HG03469 (cell line): ENCODE measurements at regions not wholly inside any gene's neighbourhood (a gene's known extent, or its start where the extent isn't known, plus 50 kb on each side); places are given as distances from the start of the nearest gene placed in this dataset.

Source experiments
- ATAC-seq: cut with Tn5 transposase; IDR thresholded peaks from one replicate; pipeline ENCODE4 v1.9.1; 2021; ENCODE audit warnings: mild to moderate bottlenecking, moderate library complexity, moderate number of reproducible peaks; ENCODE audit not compliant: unreplicated experiment

DNA sequence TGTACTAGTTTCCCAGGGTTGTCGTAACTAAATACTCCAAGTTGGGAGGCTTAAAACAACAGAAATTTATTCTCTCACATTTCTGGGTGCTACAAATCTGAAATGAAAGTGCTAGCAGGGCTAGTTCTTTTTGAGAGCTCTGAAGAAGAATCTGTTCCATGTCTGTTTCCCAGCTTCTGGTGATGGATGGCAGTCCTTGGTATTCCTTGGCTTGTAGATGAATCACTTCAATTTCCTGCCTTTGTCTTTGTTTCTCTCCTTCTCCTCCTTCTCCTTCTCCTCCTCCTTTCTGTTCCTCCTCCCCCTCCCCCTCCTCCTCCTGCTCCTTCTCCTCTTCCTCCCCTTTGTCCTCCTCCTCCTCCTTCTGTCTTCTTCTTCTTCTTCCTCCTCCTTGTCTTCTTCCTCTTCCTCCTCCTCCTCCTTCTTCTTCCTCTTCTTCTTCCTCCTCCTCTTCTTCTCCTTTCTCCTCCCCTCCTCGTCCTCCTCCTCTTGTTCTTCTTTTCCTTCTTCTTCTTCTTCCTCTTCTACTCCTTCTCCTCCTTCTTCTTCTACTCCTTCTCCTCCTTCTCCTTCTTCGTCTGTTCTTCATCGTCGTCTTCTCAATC, 104.7 kb upstream of the ANKRD55 start:
- no peak for ATAC-seq

DNA sequence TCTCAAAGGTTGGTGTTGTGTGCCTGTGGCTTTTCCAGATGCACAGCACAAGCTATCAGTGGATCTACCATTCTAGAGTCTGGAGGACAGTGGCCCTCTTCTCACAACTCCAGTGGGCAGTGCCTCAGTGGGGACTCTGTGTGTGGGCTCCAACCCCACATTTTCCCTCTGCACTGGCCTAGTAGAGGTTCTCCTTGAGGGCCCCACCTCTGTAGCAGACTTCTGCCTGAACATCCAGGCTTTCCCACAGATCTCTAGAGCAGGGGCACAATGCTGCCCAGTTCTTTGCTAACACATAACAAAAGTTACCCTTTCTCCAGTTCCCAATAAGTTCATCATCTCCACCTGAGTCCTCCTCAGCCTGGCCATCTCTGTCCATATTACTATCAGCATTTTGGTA, 102.1 kb upstream of the ANKRD55 start:
- ATAC-seq, result no peak

DNA sequence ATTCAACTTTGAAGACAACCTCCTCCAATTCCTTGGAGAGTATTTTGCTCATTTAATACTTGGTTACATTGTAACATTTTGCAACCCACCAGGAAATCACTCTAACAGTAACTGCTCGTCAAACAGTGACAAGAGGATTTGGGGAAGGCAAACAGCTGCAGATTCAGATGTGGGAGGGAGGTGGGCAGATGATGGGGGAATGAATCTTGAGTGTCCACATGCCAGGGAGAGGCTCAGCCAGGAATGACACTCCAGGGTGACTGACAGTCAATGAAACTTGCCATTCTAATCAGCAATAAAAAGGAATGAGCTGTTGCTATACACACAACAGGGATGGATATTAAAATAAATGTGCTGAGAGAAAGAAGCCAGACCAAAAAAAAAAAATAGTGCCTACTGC, 97.7 kb upstream of the ANKRD55 start:
- ATAC-seq, result no peak

DNA sequence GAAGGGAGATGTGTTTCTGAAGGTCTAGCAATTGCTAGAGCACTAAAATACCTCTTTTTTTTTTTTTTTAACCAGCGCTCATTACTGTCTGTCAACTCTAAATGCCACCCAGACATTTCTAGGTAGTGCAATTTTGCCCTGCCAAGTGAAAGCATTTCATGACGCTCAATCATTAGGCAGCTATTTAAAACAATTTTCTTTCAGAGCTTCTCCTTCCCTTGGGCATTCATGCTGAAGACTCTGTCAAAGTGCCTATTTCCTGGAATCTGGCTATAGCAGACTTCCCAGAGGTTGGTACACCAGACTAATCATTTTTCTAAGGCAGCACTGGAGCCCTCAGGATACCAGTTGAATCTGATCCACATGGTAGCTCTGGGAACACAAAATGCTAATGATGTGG, 97.0 kb upstream of the ANKRD55 start:
- no peak for ATAC-seq

DNA sequence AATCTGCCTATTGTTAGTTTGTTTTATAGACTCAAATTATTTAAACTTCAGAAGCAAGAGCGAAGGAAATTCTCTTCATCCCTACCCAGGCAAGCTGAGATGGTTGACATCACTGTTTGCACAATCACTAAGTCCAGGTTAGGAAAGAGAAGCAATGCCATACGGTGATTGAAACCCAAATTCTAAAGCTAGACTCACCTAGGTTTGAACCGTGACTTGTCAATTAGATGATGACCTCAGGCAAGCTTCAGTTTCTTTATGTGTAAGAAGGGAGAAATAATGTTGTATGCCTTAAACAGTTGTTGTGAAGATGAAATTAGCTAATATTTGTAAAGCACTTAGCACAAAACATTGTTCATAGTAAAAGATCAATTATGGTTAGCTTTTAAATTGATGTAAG, 96.5 kb upstream of the ANKRD55 start:
- peak; percentile 51 for ATAC-seq

DNA sequence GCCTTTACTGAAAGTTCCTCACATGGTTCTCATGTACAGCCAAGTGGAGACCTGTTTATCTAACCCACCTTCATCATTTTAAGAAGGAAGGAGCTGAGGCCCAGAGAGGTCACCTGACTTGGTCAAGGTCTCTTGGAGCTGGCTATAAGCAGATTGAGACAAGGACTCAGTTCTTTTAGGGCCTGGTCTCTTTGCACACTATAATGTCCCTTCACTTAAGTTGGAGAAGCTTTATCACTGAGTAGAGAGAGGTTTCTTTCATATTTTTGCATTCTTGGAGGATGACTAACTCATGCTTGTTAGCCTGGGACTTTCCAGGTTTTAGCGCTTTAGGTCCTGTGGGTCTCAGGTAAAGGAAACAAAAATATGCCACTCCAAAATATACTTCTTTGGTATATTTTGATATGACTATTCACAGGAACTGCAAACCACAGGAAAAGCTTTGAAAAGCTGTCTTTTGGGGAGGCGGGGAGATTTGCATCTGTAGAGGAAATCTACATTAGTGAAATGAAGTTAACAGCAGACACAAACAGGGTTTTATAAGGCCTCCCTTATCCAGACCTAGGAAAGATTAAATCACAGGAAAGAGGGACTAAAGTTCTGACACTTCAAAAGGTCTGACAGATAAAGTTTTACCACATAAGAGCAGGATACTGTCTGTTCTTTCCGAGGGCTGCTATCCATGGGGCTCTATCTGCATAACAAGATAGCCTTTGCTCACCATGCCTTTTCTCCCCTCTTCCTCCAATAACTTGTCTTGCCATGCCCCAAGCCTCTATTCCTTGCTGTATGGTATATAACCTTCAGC, 95.8 kb upstream of the ANKRD55 start:
- ATAC-seq, result no peak

DNA sequence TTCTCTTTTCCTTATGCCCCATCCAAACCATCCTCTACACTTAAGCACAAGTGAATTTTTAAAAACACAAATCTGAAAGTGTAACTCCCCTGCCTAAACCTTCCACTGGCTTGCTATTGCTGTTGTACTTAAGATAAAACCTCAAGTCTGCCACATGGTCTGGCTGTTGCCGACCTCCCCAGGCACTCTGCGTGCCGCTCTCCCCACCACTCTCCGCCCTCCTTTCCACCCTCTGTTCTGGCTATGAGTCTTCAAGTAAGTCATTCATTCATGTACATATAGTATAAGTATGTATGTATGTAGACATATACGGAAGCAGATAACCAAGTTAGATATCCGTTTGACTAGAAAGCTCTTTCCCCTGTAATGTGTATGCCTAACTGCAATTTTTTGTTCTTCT, 94.7 kb upstream of the ANKRD55 start:
- ATAC-seq, result peak; percentile 62

DNA sequence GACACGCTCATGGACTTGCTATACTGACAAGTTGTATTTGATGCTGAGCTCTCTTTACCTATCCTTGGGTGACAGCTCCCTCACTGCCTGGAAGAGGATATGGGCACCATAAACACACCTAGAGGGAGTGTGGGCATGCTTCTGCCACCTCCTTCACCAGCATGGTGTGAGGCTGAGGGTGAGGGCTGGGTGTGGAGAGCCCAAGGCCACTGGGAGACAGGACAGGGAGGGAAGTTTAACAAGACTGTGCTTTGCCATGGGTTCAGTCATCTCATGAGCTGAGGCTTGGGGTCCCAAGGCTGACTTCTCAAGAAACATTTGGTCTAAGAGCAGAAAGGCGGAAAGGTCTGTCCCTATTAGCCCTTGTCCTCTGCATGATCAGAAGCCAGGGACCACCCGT, 93.6 kb upstream of the ANKRD55 start:
- no peak for ATAC-seq

DNA sequence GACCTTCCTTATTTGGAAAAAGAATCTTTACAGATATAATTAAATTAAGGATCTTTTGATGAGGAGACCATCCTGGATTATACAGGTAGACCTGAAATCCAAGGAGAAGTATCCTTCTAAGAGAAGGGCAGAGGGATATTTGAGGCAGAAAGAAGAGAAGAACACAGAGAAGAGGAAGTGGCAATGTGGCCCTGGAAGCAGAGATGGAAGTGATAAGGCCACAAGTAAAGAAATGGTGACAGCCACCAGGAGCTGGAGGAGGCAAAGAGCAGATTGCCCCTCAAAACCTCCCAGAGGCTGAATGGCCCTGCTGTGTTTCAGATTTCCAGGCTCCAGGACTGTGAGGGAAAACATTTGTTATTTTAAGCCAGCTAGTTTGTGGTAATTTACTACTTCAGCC, 93.0 kb upstream of the ANKRD55 start:
- ATAC-seq, result no peak

DNA sequence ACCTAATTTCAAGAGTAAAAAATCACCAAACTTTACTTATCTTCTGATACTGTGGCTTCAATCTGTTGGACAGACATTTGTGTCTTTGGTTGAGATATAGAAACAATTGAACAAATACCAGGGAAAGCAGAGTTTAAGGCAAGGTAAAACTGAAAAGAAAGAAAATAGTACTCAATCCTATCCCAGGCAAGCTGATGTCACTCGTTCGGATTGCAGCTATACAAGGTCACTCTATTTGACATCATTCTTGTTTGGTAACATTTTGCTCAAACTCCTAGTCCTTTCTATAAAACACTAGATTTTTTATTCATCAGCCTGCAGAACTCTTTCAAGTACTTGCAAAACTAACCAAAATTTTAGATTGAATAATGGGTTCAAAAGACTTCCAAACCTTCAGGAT, 91.9 kb upstream of the ANKRD55 start:
- no peak for ATAC-seq

DNA sequence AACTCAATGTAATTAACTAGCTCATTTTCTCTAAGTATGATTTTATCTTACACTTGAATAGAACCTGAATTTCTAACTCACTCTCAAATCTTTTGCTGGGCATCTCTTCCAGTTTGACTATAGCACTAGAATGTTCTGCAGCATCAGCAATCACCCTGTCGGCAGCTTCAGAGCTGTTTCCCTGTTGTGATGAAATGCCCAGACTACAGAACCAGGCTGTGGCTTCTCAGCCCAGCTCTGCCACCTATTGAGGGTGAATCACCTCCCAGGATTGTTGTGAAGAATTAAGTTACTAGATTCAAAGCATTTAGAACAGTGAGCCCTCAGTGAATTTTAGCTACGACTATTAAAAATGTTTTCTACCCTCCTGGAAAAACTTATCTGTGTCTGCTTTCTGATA, 90.4 kb upstream of the ANKRD55 start:
- ATAC-seq, result no peak

DNA sequence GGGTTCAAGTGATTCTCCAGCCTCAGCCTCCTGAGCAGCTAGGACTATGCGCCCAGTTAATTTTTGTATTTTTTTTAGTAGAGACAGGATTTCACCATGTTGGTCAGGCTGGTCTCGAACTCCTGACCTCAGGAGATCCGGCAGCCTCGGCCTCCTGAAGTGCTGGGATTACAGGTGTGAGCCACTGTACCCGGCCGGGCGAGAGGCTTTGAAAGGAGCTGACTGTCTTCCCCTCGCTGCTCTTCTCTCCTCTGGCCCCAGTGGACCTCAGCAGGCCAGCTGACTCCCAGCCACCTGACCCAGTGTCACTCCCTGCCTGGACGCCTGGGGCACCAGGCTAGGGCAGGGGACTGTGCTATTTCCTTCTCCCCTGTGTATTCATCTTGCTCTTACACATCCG, 89.5 kb upstream of the ANKRD55 start:
- no peak for ATAC-seq

DNA sequence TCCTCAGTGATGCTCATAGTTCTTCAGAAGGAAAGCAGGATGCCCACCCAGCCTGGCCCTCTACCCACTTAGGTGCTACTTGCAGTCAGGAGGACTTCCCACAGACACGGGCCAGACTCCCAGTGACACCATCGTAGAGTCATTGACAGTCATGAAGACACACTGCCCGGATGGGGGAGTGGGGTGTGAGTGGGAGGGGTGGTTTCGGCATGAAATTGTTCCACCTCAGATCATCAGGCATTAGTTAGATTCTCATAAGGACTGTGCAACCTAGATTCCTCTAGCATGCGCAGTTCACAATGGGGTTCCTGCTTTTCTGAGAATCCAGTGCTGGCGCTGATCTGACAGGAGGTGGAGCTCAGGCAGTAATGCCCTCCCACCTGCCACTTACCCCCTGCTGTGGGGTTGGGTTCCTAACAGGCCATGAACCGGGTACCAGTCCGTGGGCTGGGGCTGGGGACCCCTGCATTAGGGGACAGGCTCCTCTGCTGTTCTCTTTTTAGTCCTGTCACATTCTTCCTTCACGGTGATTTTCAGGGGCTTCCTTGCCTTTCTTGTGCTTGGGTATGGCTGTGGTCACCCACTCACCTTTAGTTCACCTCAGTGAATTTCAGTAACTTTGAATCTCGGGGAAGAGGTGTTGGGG, 88.2 kb upstream of the ANKRD55 start:
- no peak for ATAC-seq

DNA sequence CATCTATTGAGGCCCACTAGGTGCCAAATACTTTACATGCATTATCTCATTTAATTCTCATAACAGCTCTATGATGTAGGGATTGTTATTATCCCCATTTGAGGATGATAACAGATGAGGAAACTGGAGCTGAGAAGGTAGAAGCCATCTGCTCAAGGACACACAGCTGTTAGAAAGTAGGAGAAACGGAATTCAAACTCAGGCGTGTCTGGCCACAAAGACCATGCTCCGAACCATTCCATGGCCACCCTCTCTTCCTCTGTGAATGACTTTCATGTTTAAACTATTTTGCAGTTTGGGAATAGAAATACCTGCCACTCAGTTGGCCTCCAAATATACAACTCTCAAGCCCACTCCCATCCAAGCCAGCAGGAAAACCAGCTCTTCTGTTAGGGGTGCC, 87.6 kb upstream of the ANKRD55 start:
- ATAC-seq, result no peak

DNA sequence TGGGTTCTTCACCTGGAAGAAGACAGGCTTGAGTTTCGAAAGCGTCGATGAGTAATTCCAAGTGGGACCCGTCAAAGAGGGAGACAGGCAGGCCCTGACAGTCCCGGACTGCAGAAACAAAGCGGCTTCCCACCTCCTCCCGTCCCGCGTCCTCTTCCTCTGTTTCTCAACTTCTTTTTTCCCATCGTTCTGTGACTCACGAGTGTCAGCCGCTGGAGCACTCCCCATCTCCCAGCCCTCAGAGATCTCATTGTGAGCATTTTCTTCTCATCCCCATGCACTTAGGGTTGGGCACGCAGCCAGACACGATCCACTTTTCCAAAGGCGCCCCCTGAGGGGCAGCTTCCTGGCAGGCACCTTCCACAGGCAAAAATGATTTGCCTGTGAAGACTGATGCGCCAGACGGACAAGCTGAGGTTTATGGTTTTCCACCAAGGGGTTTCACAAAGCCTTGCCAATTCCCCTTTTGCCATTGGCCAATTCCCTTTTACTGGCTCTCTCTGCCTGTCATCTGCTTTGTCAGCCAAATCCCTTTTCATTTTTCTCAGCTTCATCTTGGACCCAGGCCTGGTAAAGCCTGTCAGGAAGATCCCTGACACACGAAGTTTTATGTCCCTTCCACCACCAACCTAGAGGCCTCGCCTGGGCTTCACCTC, 86.5 kb upstream of the ANKRD55 start:
- ATAC-seq, result no peak

DNA sequence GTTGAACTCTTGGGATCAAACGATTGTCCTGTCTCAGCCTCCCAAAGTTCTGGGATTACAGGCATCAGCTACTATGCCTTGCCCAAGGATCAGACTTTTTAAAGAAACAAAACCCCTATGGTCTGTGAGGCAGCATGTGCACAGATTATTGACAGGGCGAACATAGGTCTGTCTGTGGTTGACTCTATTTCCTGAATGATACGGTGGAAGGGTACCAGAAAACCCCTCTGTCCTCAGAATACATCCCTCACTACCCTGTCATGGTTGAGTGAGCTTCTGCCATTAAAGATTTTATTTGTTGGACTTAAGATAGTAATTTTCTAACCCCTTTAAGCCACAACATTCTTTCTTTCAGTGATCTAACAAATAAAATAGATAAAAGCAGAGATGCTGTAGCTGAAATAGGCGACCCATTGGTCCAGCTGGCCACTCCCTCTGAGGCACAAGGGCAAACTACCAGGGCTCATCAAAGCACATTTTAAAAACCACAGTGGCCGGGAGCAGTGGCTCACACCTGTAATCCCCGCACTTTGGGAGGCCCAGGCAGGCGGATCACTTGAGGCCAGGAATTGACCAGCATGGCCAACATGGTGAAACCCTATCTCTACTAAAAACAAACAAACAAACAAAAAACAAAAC, 84.9 kb upstream of the ANKRD55 start:
- no peak for ATAC-seq

DNA sequence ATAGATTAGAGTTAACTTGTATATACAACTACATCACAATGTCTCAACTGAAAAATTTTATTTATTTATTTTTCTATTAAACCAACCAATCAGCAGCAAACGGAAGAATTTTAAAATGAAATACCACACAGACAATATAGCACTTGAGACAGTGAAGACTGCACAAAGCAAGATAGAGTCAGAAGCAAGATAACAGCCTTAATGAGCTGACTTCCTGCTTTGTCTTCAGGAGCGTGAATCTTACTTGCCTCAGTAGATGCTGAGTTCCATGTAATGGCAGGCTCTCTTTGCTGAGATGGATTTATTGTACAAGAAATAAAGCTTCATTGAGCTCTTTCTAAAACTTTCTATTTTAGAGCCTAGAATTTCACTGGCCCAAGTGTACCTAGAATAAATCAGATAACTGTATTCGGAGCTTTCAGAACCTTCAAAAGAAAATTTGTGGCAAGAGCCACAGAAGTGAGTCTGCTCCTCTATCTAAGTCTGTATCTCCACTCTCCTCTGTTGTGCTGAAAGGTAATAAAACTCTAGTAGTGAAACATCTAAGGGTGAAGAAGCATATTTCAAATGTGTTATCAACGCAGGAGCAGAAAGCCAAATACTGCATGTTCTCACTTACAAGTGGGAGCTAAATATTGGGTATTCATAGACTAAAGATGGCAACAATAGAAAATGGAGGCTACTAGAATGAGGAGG, 83.3 kb upstream of the ANKRD55 start:
- no peak for ATAC-seq

DNA sequence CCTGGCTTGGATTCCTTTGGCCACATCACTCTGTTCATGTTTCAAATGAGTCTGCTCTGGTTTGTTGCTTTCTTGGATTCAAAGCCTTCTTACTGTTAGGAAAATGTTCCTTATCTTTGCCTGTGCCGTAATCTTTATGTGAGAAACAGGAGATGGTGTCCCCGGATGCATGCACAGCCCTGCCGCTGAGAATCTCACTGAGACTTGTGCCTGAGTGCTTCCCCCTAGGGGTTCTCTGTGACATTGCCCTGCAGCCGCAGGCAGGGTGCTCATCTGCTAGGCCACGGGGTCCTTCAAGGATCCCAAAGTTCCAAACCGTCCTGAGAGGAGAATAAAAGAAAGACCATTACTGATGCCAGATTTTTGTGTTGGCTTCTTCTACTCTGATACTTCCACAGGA, 81.4 kb upstream of the ANKRD55 start:
- ATAC-seq, result no peak

DNA sequence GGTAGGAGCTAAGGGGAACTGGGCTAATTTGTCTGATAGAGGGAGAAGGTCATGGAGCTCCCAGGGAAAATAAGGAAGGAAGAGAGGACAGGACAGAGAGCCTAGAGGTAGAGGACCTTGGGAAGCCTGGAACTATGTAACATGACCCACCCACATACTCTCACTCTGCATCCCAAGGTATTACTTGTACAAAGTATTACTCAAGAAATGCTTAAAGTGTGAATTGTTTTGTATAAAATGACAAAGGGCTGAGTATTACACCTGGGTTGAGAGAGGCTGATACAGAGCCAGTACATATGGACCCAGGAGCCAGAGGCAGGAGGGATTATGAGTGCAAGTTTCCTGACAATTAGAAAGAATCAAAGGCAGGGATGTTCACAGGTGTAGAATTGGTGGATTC, 80.5 kb upstream of the ANKRD55 start:
- no peak for ATAC-seq

DNA sequence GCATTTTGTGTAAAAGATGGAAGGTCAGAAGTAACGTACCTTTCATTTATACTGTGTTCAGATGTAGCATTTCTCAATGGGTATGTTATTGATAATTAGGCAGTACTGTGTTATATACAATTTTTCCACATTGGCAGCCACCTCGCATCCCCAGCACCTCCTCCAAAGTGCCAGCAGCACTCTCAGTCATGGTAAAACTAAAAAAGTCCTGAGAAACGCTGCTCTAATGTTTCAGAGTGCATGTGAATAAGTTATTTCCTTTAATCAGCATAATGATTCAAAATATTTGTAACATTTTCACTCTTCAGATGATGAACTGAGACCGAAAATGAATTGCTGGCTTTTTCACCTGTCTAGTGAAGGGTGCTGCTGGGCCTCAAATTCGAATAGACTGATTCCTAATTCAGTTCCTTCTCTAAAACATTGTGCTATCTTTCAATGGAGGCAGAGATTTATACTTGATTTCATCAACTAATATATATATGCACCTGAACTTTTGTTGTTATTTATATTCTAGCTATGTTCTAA, 79.9 kb upstream of the ANKRD55 start:
- no peak for ATAC-seq
